IMR-90 (cell line): ENCODE measurements at regions not wholly inside any gene's neighbourhood (a gene's known extent, or its start where the extent isn't known, plus 50 kb on each side); places are given as distances from the start of the nearest gene placed in this dataset.

Experiments
- ATAC-seq: fragments of 200-7000 bp; cut with Tn5 transposase; 2 replicates; pipeline ENCODE4 v1.9.1; 2020; ENCODE audit warnings: low read depth, mild to moderate bottlenecking, moderate library complexity
- BruUV-seq: library from RNA; stranded (reverse); fragments of 400-500 nt; replicated peaks from 2 replicates; lab custom pipeline; 2021; lab: Mats Ljungman, UMichigan
- CTCF ChIA-PET: fragments of 300-600 bp; formaldehyde crosslinking; extraction: SDS; loops from one replicate; lab custom pipeline; 2021; ENCODE audit warnings: antibody characterized with exemption; lab: Yijun Ruan, JAX
- POLR2A ChIA-PET: fragments of 300-600 bp; sonication (Branson Sonifier 250); formaldehyde crosslinking; loops from one replicate; lab custom pipeline; 2022; ENCODE audit warnings: antibody characterized with exemption; ENCODE audit not compliant: unreplicated experiment; lab: Charles Lee
- DNase-seq: peaks from one replicate; pipeline ENCODE4 v3.0.0; 2013
- H2AFZ ChIP-seq: replicated peaks from 2 replicates; pipeline ENCODE3; 2013; ENCODE audit warnings: low read length, mild to moderate bottlenecking; ENCODE audit not compliant: poor library complexity
- H2AK5ac ChIP-seq: 2 replicates; pipeline ENCODE4 v1.6.1; 2013; ENCODE audit warnings: low read depth, low read length, inconsistent platforms
- H2AK9ac ChIP-seq: replicated peaks from 2 replicates; pipeline ENCODE3; 2013; ENCODE audit warnings: mild to moderate bottlenecking, low read depth, low read length, moderate library complexity; ENCODE audit not compliant: poor library complexity
- H2BK120ac ChIP-seq: 2 replicates; pipeline ENCODE4 v1.6.1; 2013; ENCODE audit warnings: low read depth, low read length, inconsistent platforms
- H2BK15ac ChIP-seq: 3 replicates; pipeline ENCODE4 v1.6.1; 2013; ENCODE audit warnings: low read depth, low read length, inconsistent platforms
- H2BK20ac ChIP-seq: 2 replicates; pipeline ENCODE4 v1.6.1; 2013; ENCODE audit warnings: low read depth, mild to moderate bottlenecking, inconsistent platforms, low read length, moderate library complexity
- H2BK5ac ChIP-seq: 2 replicates; pipeline ENCODE4 v1.6.1; 2013; ENCODE audit warnings: mild to moderate bottlenecking, low read depth, low read length, inconsistent platforms; ENCODE audit not compliant: poor library complexity, severe bottlenecking
- H3K14ac ChIP-seq: replicated peaks from 2 replicates; pipeline ENCODE4 v1.6.1; 2013; ENCODE audit warnings: low read depth, low read length, inconsistent platforms
- H3K18ac ChIP-seq: 2 replicates; pipeline ENCODE4 v1.6.1; 2013; ENCODE audit warnings: low read depth, low read length, control low read depth
- H3K23ac ChIP-seq: 2 replicates; pipeline ENCODE4 v1.6.1; 2013; ENCODE audit warnings: low read depth, low read length, inconsistent platforms
- H3K27ac ChIP-seq: 2 replicates; pipeline ENCODE4 v1.5.1; 2013; ENCODE audit warnings: mild to moderate bottlenecking, control low read depth, low read length; ENCODE audit not compliant: insufficient read depth
- H3K27me3 ChIP-seq: 2 replicates; pipeline ENCODE4 v1.6.1; 2013; ENCODE audit warnings: low read length; ENCODE audit not compliant: control insufficient read depth, insufficient read depth
- H3K36me3 ChIP-seq: 2 replicates; pipeline ENCODE4 v1.6.1; 2013; ENCODE audit warnings: low read length, mixed read lengths; ENCODE audit not compliant: control insufficient read depth, insufficient read depth
- H3K4ac ChIP-seq: 2 replicates; pipeline ENCODE4 v1.6.1; 2013; ENCODE audit warnings: low read depth, low read length, inconsistent platforms
- H3K4me1 ChIP-seq: 2 replicates; pipeline ENCODE4 v1.6.1; 2013; ENCODE audit warnings: low read length, mixed read lengths; ENCODE audit not compliant: control insufficient read depth, insufficient read depth
- H3K4me2 ChIP-seq: 2 replicates; pipeline ENCODE4 v1.6.1; 2013; ENCODE audit warnings: low read depth, mild to moderate bottlenecking, control low read depth, low read length, moderate library complexity
- H3K4me3 ChIP-seq: 2 replicates; pipeline ENCODE4 v1.5.1; 2013; ENCODE audit warnings: low read depth, mild to moderate bottlenecking, control low read depth, low read length, moderate library complexity; ENCODE audit not compliant: insufficient read depth
- H3K56ac ChIP-seq: 2 replicates; pipeline ENCODE4 v1.6.1; 2013; ENCODE audit warnings: low read length, inconsistent platforms; ENCODE audit not compliant: insufficient read depth; ENCODE audit errors: extremely low read depth
- H3K79me1 ChIP-seq, 2 experiments: 2 replicates each; pipeline ENCODE4 v1.6.1; 2013; ENCODE audit warnings: low read length in 2 of 2, inconsistent platforms in 1 of 2, low read depth in 1 of 2
- H3K9ac ChIP-seq: 2 replicates; pipeline ENCODE4 v1.6.1; 2013; ENCODE audit warnings: low read depth, low read length, control low read depth
- H3K9me1 ChIP-seq: 2 replicates; pipeline ENCODE4 v1.6.1; 2013; ENCODE audit warnings: low read length, inconsistent platforms; ENCODE audit not compliant: insufficient read depth
- H3K9me3 ChIP-seq: 2 replicates; pipeline ENCODE4 v1.6.1; 2013; ENCODE audit warnings: low read length; ENCODE audit not compliant: control insufficient read depth, insufficient read depth
- H4K20me1 ChIP-seq: 2 replicates; pipeline ENCODE4 v1.6.1; 2013; ENCODE audit warnings: low read length, inconsistent platforms; ENCODE audit not compliant: insufficient read depth
- H4K5ac ChIP-seq: 2 replicates; pipeline ENCODE4 v1.6.1; 2013; ENCODE audit warnings: mild to moderate bottlenecking, low read depth, low read length, control low read depth
- H4K8ac ChIP-seq, 2 experiments: 2 replicates each; pipeline ENCODE4 v1.6.1; 2013; ENCODE audit warnings: low read depth in 2 of 2, low read length in 2 of 2, control low read depth in 1 of 2, inconsistent platforms in 1 of 2
- H4K91ac ChIP-seq: 2 replicates; pipeline ENCODE4 v1.6.1; 2013; ENCODE audit warnings: low read depth, low read length, inconsistent platforms; ENCODE audit not compliant: insufficient read depth
- RCOR1 ChIP-seq: IDR thresholded peaks from 2 replicates; pipeline ENCODE4 v1.6.1; 2012; ENCODE audit warnings: mild to moderate bottlenecking, low read length, improper control_type of control experiment; ENCODE audit not compliant: insufficient replicate concordance
- WGBS, 2 experiments: methylation state at CpG; one replicate each; pipeline versions ENCODE4 v1.1.5 to v1.1.7; 2013; ENCODE audit warnings: missing lambda C conversion rate in 2 of 2; ENCODE audit not compliant: insufficient read length in 1 of 2; ENCODE audit errors: extremely low coverage in 2 of 2; 5-methylcytosine and 5-hydroxymethylcytosine counted together
- dilution Hi-C: fragments of 300-500 bp; cut with HindIII; formaldehyde crosslinking; loops from one replicate; pipeline ENCODE4 v1.14.3; 2018; ENCODE audit warnings: low sequenced_read_pairs; ENCODE audit not compliant: unreplicated experiment
- in situ Hi-C: fragments of 300-500 bp; cut with MboI; formaldehyde crosslinking; loops from 3 replicates; pipeline ENCODE4 v1.14.3; 2019; ENCODE audit warnings: low sequenced_read_pairs, inconsistent platforms, mixed read lengths
- intact Hi-C: fragments of 100-400 bp; cut with micrococcal nuclease; formaldehyde crosslinking; loops from 2 replicates; pipeline ENCODE4 v1.10.0; 2022

GRCh38 chr13:40031031-40031430, 375.6 kb downstream of the COG6 start:
- H3K14ac ChIP-seq, result no peak overlapping the region
- no TSS peak for BruUV-seq
- H2BK5ac ChIP-seq, result no peak overlapping the region
- H2AK5ac ChIP-seq, result no peak overlapping the region
- no peaks in the 10 kb centered on the region for H3K4me1 ChIP-seq
- TF ChIP-seq RCOR1, result no peak
- ChIA-PET POLR2A (no interaction called here), CTCF (no interaction called here)
- H2AFZ ChIP-seq, result no peak overlapping the region
- dilution Hi-C loops, result no loop called here
- no peaks in the 10 kb centered on the region for H4K20me1 ChIP-seq
- no peaks in the 10 kb centered on the region for H3K27me3 ChIP-seq
- H2BK20ac ChIP-seq, result no peak overlapping the region
- no peaks in the 10 kb centered on the region for H3K79me1 ChIP-seq
- no peak overlapping the region for H3K4ac ChIP-seq
- no peak overlapping the region for H2AK9ac ChIP-seq
- no peaks in the 10 kb centered on the region for H3K36me3 ChIP-seq
- in situ Hi-C loops, result no loop called here
- WGBS, 2 experiments, result 17% methylated on average over 1 of the region's 4 CpGs; no CpG with 5 or more reads in 1 of the 2 experiments
- no peak overlapping the region for H3K4me3 ChIP-seq
- no peak overlapping the region for H4K8ac ChIP-seq
- no peak overlapping the region for H2BK120ac ChIP-seq
- peak; percentile 16 for DNase-seq
- H3K56ac ChIP-seq, result no peak overlapping the region
- intact Hi-C loops, result no loop called here
- no peak overlapping the region for H3K18ac ChIP-seq
- H3K9me3 ChIP-seq, result no peaks in the 10 kb centered on the region
- no peak overlapping the region for H2BK15ac ChIP-seq
- H3K4me2 ChIP-seq, result no peak overlapping the region
- ATAC-seq, result no peak
- H4K5ac ChIP-seq, result no peak overlapping the region
- H3K27ac ChIP-seq, result no peak overlapping the region
- no peak overlapping the region for H4K91ac ChIP-seq
- no peaks in the 10 kb centered on the region for H3K9me1 ChIP-seq
- no peak overlapping the region for H3K23ac ChIP-seq
- no peak overlapping the region for H3K9ac ChIP-seq
